Transverse colon (tissue), 4 donors: ENCODE measurements at regions not wholly inside any gene's neighbourhood (a gene's known extent, or its start where the extent isn't known, plus 50 kb on each side); places are given as distances from the start of the nearest gene placed in this dataset.

Experiments
- DNase-seq: peaks from one replicate; pipeline ENCODE4 v3.0.0-alpha.2; 2019
- H3K27ac ChIP-seq, 4 donors: fragments of 200-600 bp; sonication (generic); 2 replicates each; pipeline ENCODE4 v1.5.1; 2016 to 2018; ENCODE audit warnings: inconsistent platforms in 4 of 4
- H3K27me3 ChIP-seq: fragments of 200-600 bp; sonication (generic); 2 replicates; pipeline ENCODE4 v1.5.1; 2017; ENCODE audit warnings: inconsistent platforms
- H3K36me3 ChIP-seq, 4 donors: fragments of 200-600 bp; sonication (generic); 2 replicates each; pipeline ENCODE4 v1.5.1; 2017 to 2019; ENCODE audit warnings: inconsistent platforms in 4 of 4
- H3K4me1 ChIP-seq, 4 donors: fragments of 200-600 bp; sonication (generic); 2 replicates each; pipeline ENCODE4 v1.5.1; 2017 to 2020; ENCODE audit warnings: inconsistent platforms in 4 of 4
- H3K4me3 ChIP-seq, 4 donors: fragments of 200-600 bp; sonication (generic); 1 replicate in 1 of 4; 2 replicates in 3 of 4; pipeline versions ENCODE4 v1.5.1 to v1.6.1; 2017 to 2019; ENCODE audit warnings: inconsistent platforms in 4 of 4
- H3K9me3 ChIP-seq, 2 donors: fragments of 200-600 bp; sonication (generic); 2 replicates each; pipeline ENCODE4 v1.5.1; 2017 to 2019; ENCODE audit warnings: inconsistent platforms in 2 of 2
- EP300 ChIP-seq: sonication (generic); formaldehyde crosslinking; IDR thresholded peaks from one replicate; pipeline ENCODE4 v1.6.1; 2017; ENCODE audit warnings: antibody characterized with exemption, low read depth
- POLR2A ChIP-seq: fragments of 450-650 bp; IDR thresholded peaks from one replicate; pipeline ENCODE4 v1.6.1; 2016; ENCODE audit warnings: antibody characterized with exemption, mild to moderate bottlenecking, moderate library complexity
- POLR2AphosphoS5 ChIP-seq, 3 donors: sonication (generic); formaldehyde crosslinking; IDR thresholded peaks; one replicate each; pipeline ENCODE4 v1.6.1; 2016; ENCODE audit warnings: antibody characterized with exemption in 3 of 3
- WGBS, 2 donors: methylation state at CpG; one replicate each; pipeline ENCODE4 v1.1.5; 2018; ENCODE audit warnings: low coverage in 1 of 2; 5-methylcytosine and 5-hydroxymethylcytosine counted together
- in situ Hi-C, 4 donors: fragments of 200-750 bp; cut with MboI; loops; one replicate each; pipeline versions ENCODE4 v1.15.0 to v1.15.1; 2017; ENCODE audit warnings: low sequenced_read_pairs in 3 of 4, low pct_ligation_motif_present in 1 of 4, low pct_unique_long_range_greater_than_20kb in 1 of 4
- intact Hi-C: fragments of 100-400 bp; cut with DNase I; formaldehyde crosslinking; loops from one replicate; pipeline ENCODE4 v1.15.1; 2023; ENCODE audit warnings: low total_unique reads
- TF ChIP-seq, protein P1 (sequence below), 5 experiments: fragments of 200-600 bp in 3 of 5; fragments of 450-650 bp in 2 of 5; sonication (generic) in 3 of 5; IDR thresholded peaks; 1 replicate in 2 of 5; 2 replicates in 3 of 5; pipeline ENCODE4 v1.5.1; 2016 to 2017; ENCODE audit warnings: antibody characterized with exemption in 5 of 5, inconsistent platforms in 3 of 5, mild to moderate bottlenecking in 2 of 5, moderate library complexity in 1 of 5

DNA sequence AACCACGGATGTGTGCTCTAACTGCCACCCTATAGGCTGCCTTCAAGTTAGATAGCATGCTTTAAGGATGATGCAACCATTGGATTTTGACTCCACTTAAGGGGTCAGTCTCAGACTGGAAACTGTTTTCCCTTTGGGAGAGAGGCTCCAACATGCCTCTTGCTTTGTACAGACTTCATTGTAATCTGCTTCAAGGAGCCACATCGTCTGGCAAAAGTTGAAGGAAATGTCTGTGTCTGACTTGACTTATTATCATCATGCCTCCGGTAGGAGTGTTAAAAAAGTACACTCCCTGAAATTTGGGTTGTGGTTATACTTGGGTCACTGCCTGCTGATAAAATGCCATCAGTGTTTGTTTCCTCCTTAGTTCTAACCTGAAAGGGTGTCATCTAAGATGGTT lies 245.4 kb upstream of the CDIN1 start:
- Histone ChIP-seq H3K27ac (no peak overlapping the region), H3K27me3 (no peaks in the 10 kb centered on the region), H3K9me3 (no peaks in the 10 kb centered on the region), H3K4me3 (no peak overlapping the region), H3K36me3 (no peaks in the 10 kb centered on the region), H3K4me1 (no peaks in the 10 kb centered on the region)
- no peak for DNase-seq
- in situ Hi-C loops (no loop called here), intact Hi-C loops (no loop called here)
- 14 to 27% methylated on average over 2 to 3 of the region's 3 CpGs for WGBS, 2 donors
- TF ChIP-seq POLR2A, result no peak
- no peak for TF ChIP-seq POLR2AphosphoS5 (IDR thresholded peaks at IDR 0.05)

DNA sequence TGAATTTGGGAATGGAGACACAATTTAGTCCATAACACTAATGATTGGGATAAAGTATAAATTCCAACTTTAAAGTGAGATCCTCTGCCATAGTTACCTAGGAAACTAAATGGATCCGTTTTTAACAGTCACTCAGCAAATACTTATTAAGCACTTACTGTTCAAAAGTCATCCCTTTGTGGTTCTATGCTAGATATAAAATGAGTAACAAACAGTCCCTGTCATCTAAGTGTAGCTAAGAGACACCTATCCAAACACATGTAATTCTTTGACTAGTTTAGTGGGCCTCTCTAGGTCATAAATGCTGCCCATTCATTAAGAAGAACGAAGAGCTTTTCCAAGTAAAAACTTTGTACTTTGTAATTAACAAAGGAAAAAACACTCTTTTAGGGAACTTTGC lies 244.2 kb upstream of the CDIN1 start:
- no peak for DNase-seq
- in situ Hi-C loops, result no loop called here
- Histone ChIP-seq H3K27ac (no peak overlapping the region), H3K36me3 (no peaks in the 10 kb centered on the region), H3K27me3 (no peaks in the 10 kb centered on the region), H3K4me3 (no peak overlapping the region), H3K4me1 (no peaks in the 10 kb centered on the region), H3K9me3 (no peaks in the 10 kb centered on the region)
- intact Hi-C loops, result no loop called here
- TF ChIP-seq POLR2AphosphoS5 (IDR thresholded peaks at IDR 0.05), result no peak
- TF ChIP-seq POLR2A, result no peak
- TF ChIP-seq EP300, result no peak
- TF ChIP-seq, protein P1, sequence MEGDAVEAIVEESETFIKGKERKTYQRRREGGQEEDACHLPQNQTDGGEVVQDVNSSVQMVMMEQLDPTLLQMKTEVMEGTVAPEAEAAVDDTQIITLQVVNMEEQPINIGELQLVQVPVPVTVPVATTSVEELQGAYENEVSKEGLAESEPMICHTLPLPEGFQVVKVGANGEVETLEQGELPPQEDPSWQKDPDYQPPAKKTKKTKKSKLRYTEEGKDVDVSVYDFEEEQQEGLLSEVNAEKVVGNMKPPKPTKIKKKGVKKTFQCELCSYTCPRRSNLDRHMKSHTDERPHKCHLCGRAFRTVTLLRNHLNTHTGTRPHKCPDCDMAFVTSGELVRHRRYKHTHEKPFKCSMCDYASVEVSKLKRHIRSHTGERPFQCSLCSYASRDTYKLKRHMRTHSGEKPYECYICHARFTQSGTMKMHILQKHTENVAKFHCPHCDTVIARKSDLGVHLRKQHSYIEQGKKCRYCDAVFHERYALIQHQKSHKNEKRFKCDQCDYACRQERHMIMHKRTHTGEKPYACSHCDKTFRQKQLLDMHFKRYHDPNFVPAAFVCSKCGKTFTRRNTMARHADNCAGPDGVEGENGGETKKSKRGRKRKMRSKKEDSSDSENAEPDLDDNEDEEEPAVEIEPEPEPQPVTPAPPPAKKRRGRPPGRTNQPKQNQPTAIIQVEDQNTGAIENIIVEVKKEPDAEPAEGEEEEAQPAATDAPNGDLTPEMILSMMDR (IDR thresholded peaks at IDR 0.05), result no peak
- whole genome bisulfite sequencing, 2 donors, result 69 to 70% methylated on average over 2 of the region's 2 CpGs

DNA sequence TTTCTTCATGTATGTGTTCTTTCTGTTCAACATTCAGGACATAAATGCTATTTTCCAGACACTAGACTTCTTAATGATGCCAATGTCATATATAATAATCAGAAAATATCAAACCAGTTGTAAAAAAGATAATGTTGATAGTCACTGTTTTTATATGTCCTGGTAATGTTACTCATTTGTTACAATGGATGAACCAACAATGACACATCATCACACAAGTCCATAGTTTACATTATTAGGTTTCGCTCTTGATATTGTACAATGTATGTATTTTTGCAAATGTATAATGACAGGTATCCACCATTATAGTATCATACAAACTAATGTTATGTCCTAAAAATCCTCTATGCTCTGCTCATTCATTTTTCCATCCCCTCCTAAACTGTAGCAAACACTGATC lies 243.8 kb upstream of the CDIN1 start:
- Histone ChIP-seq H3K36me3 (no peaks in the 10 kb centered on the region), H3K4me1 (no peaks in the 10 kb centered on the region), H3K27me3 (no peaks in the 10 kb centered on the region), H3K4me3 (no peak overlapping the region), H3K9me3 (no peaks in the 10 kb centered on the region), H3K27ac (no peak overlapping the region)
- TF ChIP-seq POLR2A (no peak), EP300 (no peak)
- TF ChIP-seq, protein P1 (IDR thresholded peaks at IDR 0.05), result no peak
- intact Hi-C loops, result no loop called here
- WGBS, 2 donors, result 94 to 100% methylated on average over 1 of the region's 1 CpG
- DNase-seq, result no peak
- in situ Hi-C loops, result no loop called here

DNA sequence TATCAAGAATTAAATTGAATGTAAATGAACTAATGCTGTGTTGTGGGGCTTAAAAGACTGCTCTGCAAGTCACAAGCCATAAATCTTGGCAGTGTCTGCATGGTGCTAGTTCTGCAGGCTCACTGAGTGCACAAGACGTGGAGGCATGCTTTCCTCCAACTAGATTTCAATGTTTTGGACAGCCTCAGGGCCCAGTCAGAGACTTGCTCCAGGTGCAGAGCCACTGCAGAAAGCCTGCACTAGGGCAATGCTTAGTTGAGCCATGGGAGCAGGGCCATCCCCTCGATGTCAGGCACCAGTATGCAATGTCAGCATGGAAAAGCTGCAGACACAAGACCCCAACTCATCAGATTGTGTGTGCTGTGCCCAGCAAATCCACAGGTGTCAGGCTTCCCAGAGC lies 234.5 kb upstream of the CDIN1 start:
- no peaks in the 10 kb centered on the region for H3K36me3 ChIP-seq
- intact Hi-C loops (no loop called here), in situ Hi-C loops (no loop called here)
- H3K27me3 ChIP-seq, result no peaks in the 10 kb centered on the region
- H3K9me3 ChIP-seq, result no peaks in the 10 kb centered on the region
- WGBS, 2 donors, result 61 to 83% methylated on average over 1 to 2 of the region's 2 CpGs
- TF ChIP-seq POLR2A (no peak), POLR2AphosphoS5 (IDR thresholded peaks at IDR 0.05) (no peak), EP300 (no peak)
- TF ChIP-seq, protein P1 (IDR thresholded peaks at IDR 0.05), result no peak
- DNase-seq, result no peak
- H3K27ac ChIP-seq, result no peak overlapping the region
- H3K4me1 ChIP-seq, result no peaks in the 10 kb centered on the region
- H3K4me3 ChIP-seq, result no peak overlapping the region

- in situ Hi-C loops, result no loop called here
- no peak for TF ChIP-seq POLR2AphosphoS5 (IDR thresholded peaks at IDR 0.05)
- TF ChIP-seq, protein P1 (IDR thresholded peaks at IDR 0.05), result no peak
- no peak for TF ChIP-seq POLR2A
- no peak for TF ChIP-seq EP300
- Histone ChIP-seq H3K27me3 (no peaks in the 10 kb centered on the region), H3K27ac (no peak overlapping the region), H3K4me1 (no peaks in the 10 kb centered on the region), H3K36me3 (no peaks in the 10 kb centered on the region), H3K9me3 (no peaks in the 10 kb centered on the region), H3K4me3 (no peak overlapping the region)
- DNase-seq, result no peak
- intact Hi-C loops, result no loop called here
Observed at GRCh38 chr15:36347272-36347858, 232.1 kb upstream of the CDIN1 start.
